ENCODE measurements at regions not wholly inside any gene's neighbourhood (a gene's known extent, or its start where the extent isn't known, plus 50 kb on each side); places are given as distances from the start of the nearest gene placed in this dataset.
A peak's percentile ranks its signal among the peaks of the same experiment; 100 is the strongest.

GRCh38 chr20:16922834-16923233, 174.7 kb downstream of the OTOR start:
- H3K79me2 ChIP-seq (ENCODE audit: control insufficient read depth, insufficient read depth, low read length, poor library complexity): no peaks in the 10 kb centered on the region
- H2BK12ac ChIP-seq (ENCODE audit: low read length): no peak overlapping the region
- H3K27me3 ChIP-seq (ENCODE audit: insufficient read depth, low read length): no peaks in the 10 kb centered on the region
- H3K14ac ChIP-seq (ENCODE audit: low read length): no peak overlapping the region
- H3K27ac ChIP-seq (ENCODE audit: low read depth, low read length): no peak overlapping the region
- no peak overlapping the region for H3K18ac ChIP-seq (ENCODE audit: low read length)
- H2AK5ac ChIP-seq (ENCODE audit: low read length): no peak overlapping the region
- no peak overlapping the region for H2BK120ac ChIP-seq (ENCODE audit: insufficient read depth, low read length, poor library complexity)
- no peak overlapping the region for H2AFZ ChIP-seq (ENCODE audit: insufficient read depth, low read length, poor library complexity)
- H3K4me1 ChIP-seq (ENCODE audit: control insufficient read depth in 1 of 2, insufficient read depth in 2 of 2, low read length in 2 of 2): peaks cover 0 to 2% of the 10 kb centered on the region in 2 experiments
- no peak overlapping the region for H3K9ac ChIP-seq (ENCODE audit: low read length)
- no peak overlapping the region for H4K12ac ChIP-seq (ENCODE audit: low read depth, low read length)
- no peak overlapping the region for H3K4ac ChIP-seq (ENCODE audit: low read depth, low read length)
- no peak overlapping the region for H3K4me2 ChIP-seq (ENCODE audit: low read length)
- H3K36me3 ChIP-seq (ENCODE audit: control insufficient read depth in 1 of 2, insufficient read depth in 2 of 2, low read length in 2 of 2): no peaks in the 10 kb centered on the region
- no peak overlapping the region for H4K91ac ChIP-seq (ENCODE audit: low read depth, low read length)
- no peak overlapping the region for H3K4me3 ChIP-seq (ENCODE audit: low read depth, low read length)
- H2BK5ac ChIP-seq (ENCODE audit: low read depth, low read length, poor library complexity): no peak overlapping the region
- no peaks in the 10 kb centered on the region for H3K79me1 ChIP-seq (ENCODE audit: low read length)
- no peaks in the 10 kb centered on the region for H3K9me3 ChIP-seq (ENCODE audit: insufficient read depth, low read depth, low read length)
- peak in 1 of 2 donors; percentile 76 for DNase-seq
- H4K8ac ChIP-seq (ENCODE audit: low read depth, low read length): no peak overlapping the region
- H3K23ac ChIP-seq (ENCODE audit: low read length): no peak overlapping the region
- WGBS (ENCODE audit: extremely low coverage, insufficient coverage, insufficient read length): no CpG with 5 or more reads among the region's 3 CpGs

DNA sequence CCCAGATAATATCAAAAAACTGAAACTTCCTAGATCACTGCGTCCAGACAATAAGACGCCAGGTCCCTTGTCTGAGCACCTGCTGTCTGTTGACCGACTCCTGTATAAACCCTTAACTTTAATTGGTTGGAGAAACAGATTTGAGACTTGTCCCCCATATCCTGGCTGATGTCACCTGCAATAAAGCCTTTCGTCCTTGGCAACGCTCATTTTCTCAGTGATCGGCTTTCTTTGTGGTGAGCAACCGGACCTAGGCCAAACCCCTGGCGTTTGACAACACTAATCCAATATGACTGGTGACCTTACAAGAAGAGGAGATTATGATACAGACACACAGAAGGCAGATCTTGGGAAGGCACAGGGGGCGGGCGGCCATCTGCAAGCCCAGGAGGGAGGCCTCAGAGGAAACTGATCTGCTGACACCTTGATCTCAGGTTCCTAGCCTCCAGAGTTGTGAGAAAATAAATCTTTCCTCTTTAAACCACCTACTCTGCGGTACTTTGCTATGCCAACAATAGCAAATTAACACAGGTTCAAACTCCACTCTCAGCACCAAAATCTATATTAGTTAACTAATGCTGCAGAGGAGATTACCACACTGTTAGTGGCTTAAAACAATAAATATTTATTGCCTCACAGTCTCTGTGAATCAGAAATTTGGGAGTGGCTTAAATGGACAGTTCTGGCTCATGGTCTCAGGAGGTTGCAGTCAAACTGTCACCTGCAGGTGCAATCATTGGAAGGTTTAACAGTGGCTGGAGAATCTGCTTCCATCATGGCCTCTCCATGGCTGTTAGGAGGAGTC, 178.7 kb downstream of the OTOR start:
- no CpG with 5 or more reads among the region's 11 CpGs for WGBS (ENCODE audit: extremely low coverage, insufficient coverage, insufficient read length)
- no peak overlapping the region for H3K4me3 ChIP-seq (ENCODE audit: low read depth, low read length)
- no peak overlapping the region for H2BK12ac ChIP-seq (ENCODE audit: low read length)
- H2BK120ac ChIP-seq (ENCODE audit: insufficient read depth, low read length, poor library complexity): no peak overlapping the region
- no peak overlapping the region for H3K9ac ChIP-seq (ENCODE audit: low read length)
- no peak overlapping the region for H4K91ac ChIP-seq (ENCODE audit: low read depth, low read length)
- H3K9me3 ChIP-seq (ENCODE audit: insufficient read depth, low read depth, low read length): no peaks in the 10 kb centered on the region
- no peak overlapping the region for H3K18ac ChIP-seq (ENCODE audit: low read length)
- no peak overlapping the region for H3K23ac ChIP-seq (ENCODE audit: low read length)
- no peak overlapping the region for H3K4ac ChIP-seq (ENCODE audit: low read depth, low read length)
- H3K27me3 ChIP-seq (ENCODE audit: insufficient read depth, low read length): no peaks in the 10 kb centered on the region
- H3K27ac ChIP-seq (ENCODE audit: low read depth, low read length): no peak overlapping the region
- H4K8ac ChIP-seq (ENCODE audit: low read depth, low read length): no peak overlapping the region
- H3K4me1 ChIP-seq (ENCODE audit: control insufficient read depth in 1 of 2, insufficient read depth in 2 of 2, low read length in 2 of 2): peaks cover 0 to 2% of the 10 kb centered on the region in 2 experiments
- no peak overlapping the region for H2AK5ac ChIP-seq (ENCODE audit: low read length)
- no peak overlapping the region for H4K12ac ChIP-seq (ENCODE audit: low read depth, low read length)
- no peaks in the 10 kb centered on the region for H3K79me1 ChIP-seq (ENCODE audit: low read length)
- no peak overlapping the region for H2AFZ ChIP-seq (ENCODE audit: insufficient read depth, low read length, poor library complexity)
- H3K14ac ChIP-seq (ENCODE audit: low read length): no peak overlapping the region
- no peak overlapping the region for H2BK5ac ChIP-seq (ENCODE audit: low read depth, low read length, poor library complexity)
- DNase-seq: no peak
- H3K4me2 ChIP-seq (ENCODE audit: low read length): no peak overlapping the region
- no peaks in the 10 kb centered on the region for H3K79me2 ChIP-seq (ENCODE audit: control insufficient read depth, insufficient read depth, low read length, poor library complexity)
- no peaks in the 10 kb centered on the region for H3K36me3 ChIP-seq (ENCODE audit: control insufficient read depth in 1 of 2, insufficient read depth in 2 of 2, low read length in 2 of 2)

- Histone ChIP-seq H4K8ac (ENCODE audit: low read depth, low read length) (no peak overlapping the region), H3K79me2 (ENCODE audit: control insufficient read depth, insufficient read depth, low read length, poor library complexity) (no peaks in the 10 kb centered on the region), H3K9me3 (ENCODE audit: insufficient read depth, low read depth, low read length) (no peaks in the 10 kb centered on the region), H4K12ac (ENCODE audit: low read depth, low read length) (no peak overlapping the region), H3K23ac (ENCODE audit: low read length) (no peak overlapping the region), H2BK5ac (ENCODE audit: low read depth, low read length, poor library complexity) (no peak overlapping the region), H2AFZ (ENCODE audit: insufficient read depth, low read length, poor library complexity) (no peak overlapping the region), H2AK5ac (ENCODE audit: low read length) (no peak overlapping the region), H3K4me3 (ENCODE audit: low read depth, low read length) (no peak overlapping the region), H3K27ac (ENCODE audit: low read depth, low read length) (no peak overlapping the region), H3K36me3 (ENCODE audit: control insufficient read depth in 1 of 2, insufficient read depth in 2 of 2, low read length in 2 of 2) (no peaks in the 10 kb centered on the region), H3K4me1 (ENCODE audit: control insufficient read depth in 1 of 2, insufficient read depth in 2 of 2, low read length in 2 of 2) (no peaks in the 10 kb centered on the region), H2BK12ac (ENCODE audit: low read length) (no peak overlapping the region), H3K27me3 (ENCODE audit: insufficient read depth, low read length) (no peaks in the 10 kb centered on the region), H3K79me1 (ENCODE audit: low read length) (no peaks in the 10 kb centered on the region), H3K4ac (ENCODE audit: low read depth, low read length) (no peak overlapping the region), H3K14ac (ENCODE audit: low read length) (no peak overlapping the region), H3K9ac (ENCODE audit: low read length) (no peak overlapping the region), H3K18ac (ENCODE audit: low read length) (no peak overlapping the region), H2BK120ac (ENCODE audit: insufficient read depth, low read length, poor library complexity) (no peak overlapping the region), H4K91ac (ENCODE audit: low read depth, low read length) (no peak overlapping the region), H3K4me2 (ENCODE audit: low read length) (no peak overlapping the region)
- DNase-seq: peak in 1 of 2 donors; percentile 37
These were observed 181.6 kb downstream of the OTOR start for GRCh38 chr20:16929756-16930155.

GRCh38 chr20:16930656-16931055, 182.5 kb downstream of the OTOR start:
- no peak overlapping the region for H3K23ac ChIP-seq (ENCODE audit: low read length)
- no peaks in the 10 kb centered on the region for H3K4me1 ChIP-seq (ENCODE audit: control insufficient read depth in 1 of 2, insufficient read depth in 2 of 2, low read length in 2 of 2)
- no peak overlapping the region for H2AK5ac ChIP-seq (ENCODE audit: low read length)
- H3K14ac ChIP-seq (ENCODE audit: low read length): no peak overlapping the region
- H3K27me3 ChIP-seq (ENCODE audit: insufficient read depth, low read length): no peaks in the 10 kb centered on the region
- H4K12ac ChIP-seq (ENCODE audit: low read depth, low read length): no peak overlapping the region
- WGBS (ENCODE audit: extremely low coverage, insufficient coverage, insufficient read length): no CpG with 5 or more reads among the region's 4 CpGs
- no peak overlapping the region for H2AFZ ChIP-seq (ENCODE audit: insufficient read depth, low read length, poor library complexity)
- H2BK5ac ChIP-seq (ENCODE audit: low read depth, low read length, poor library complexity): no peak overlapping the region
- H3K9me3 ChIP-seq (ENCODE audit: insufficient read depth, low read depth, low read length): no peaks in the 10 kb centered on the region
- no peak overlapping the region for H2BK120ac ChIP-seq (ENCODE audit: insufficient read depth, low read length, poor library complexity)
- no peaks in the 10 kb centered on the region for H3K79me1 ChIP-seq (ENCODE audit: low read length)
- H4K91ac ChIP-seq (ENCODE audit: low read depth, low read length): no peak overlapping the region
- no peak for DNase-seq
- no peak overlapping the region for H3K4me2 ChIP-seq (ENCODE audit: low read length)
- H3K4ac ChIP-seq (ENCODE audit: low read depth, low read length): no peak overlapping the region
- no peak overlapping the region for H2BK12ac ChIP-seq (ENCODE audit: low read length)
- no peak overlapping the region for H3K9ac ChIP-seq (ENCODE audit: low read length)
- no peak overlapping the region for H4K8ac ChIP-seq (ENCODE audit: low read depth, low read length)
- H3K27ac ChIP-seq (ENCODE audit: low read depth, low read length): no peak overlapping the region
- H3K79me2 ChIP-seq (ENCODE audit: control insufficient read depth, insufficient read depth, low read length, poor library complexity): no peaks in the 10 kb centered on the region
- H3K18ac ChIP-seq (ENCODE audit: low read length): no peak overlapping the region
- H3K36me3 ChIP-seq (ENCODE audit: control insufficient read depth in 1 of 2, insufficient read depth in 2 of 2, low read length in 2 of 2): no peaks in the 10 kb centered on the region
- no peak overlapping the region for H3K4me3 ChIP-seq (ENCODE audit: low read depth, low read length)
